H1 (cell line): ENCODE measurements at regions not wholly inside any gene's neighbourhood (a gene's known extent, or its start where the extent isn't known, plus 50 kb on each side); places are given as distances from the start of the nearest gene placed in this dataset.

Experiments used
- CTCF ChIA-PET: fragments of 300-600 bp; sonication (Branson Sonifier 250); formaldehyde crosslinking; loops from one replicate; lab custom pipeline; 2021; ENCODE audit not compliant: partially characterized antibody; lab: Charles Lee
- POLR2A ChIA-PET: fragments of 300-600 bp; sonication (Branson Sonifier 250); formaldehyde crosslinking; loops from one replicate; lab custom pipeline; 2021; ENCODE audit warnings: inconsistent platforms; ENCODE audit not compliant: partially characterized antibody; lab: Charles Lee
- DNase-seq, 2 experiments: peaks; one replicate each; pipeline versions ENCODE4 v3.0.0 to v3.0.0-alpha.2; 2010 to 2022; ENCODE audit warnings: low spot score in 2 of 2, low read depth in 1 of 2, mixed read lengths in 1 of 2
- FAIRE-seq: peaks from 2 replicates; lab custom pipeline; 2011; peaks lifted over from hg19 to GRCh38; lab: Jason Lieb, UNC
- H2AFZ ChIP-seq: 2 replicates; pipeline ENCODE4 v1.8.1; 2012; ENCODE audit warnings: low read length, inconsistent platforms
- H2AK5ac ChIP-seq: 2 replicates; pipeline ENCODE4 v1.6.1; 2013; ENCODE audit warnings: low read depth, low read length
- H2BK120ac ChIP-seq: replicated peaks from 2 replicates; pipeline ENCODE3; 2013; ENCODE audit warnings: low read depth, low read length, inconsistent platforms
- H2BK12ac ChIP-seq: 2 replicates; pipeline ENCODE4 v1.6.1; 2013; ENCODE audit warnings: low read depth, low read length
- H2BK15ac ChIP-seq: 2 replicates; pipeline ENCODE4 v1.6.1; 2013; ENCODE audit warnings: low read length
- H2BK20ac ChIP-seq: 2 replicates; pipeline ENCODE4 v1.6.1; 2013; ENCODE audit warnings: low read length
- H2BK5ac ChIP-seq: 2 replicates; pipeline ENCODE4 v1.6.1; 2013; ENCODE audit warnings: low read depth, low read length
- H3K14ac ChIP-seq: 2 replicates; pipeline ENCODE4 v1.6.1; 2013; ENCODE audit warnings: inconsistent platforms; ENCODE audit not compliant: insufficient read length
- H3K18ac ChIP-seq: 2 replicates; pipeline ENCODE4 v1.6.1; 2013; ENCODE audit warnings: low read length; ENCODE audit errors: extremely low read depth
- H3K23ac ChIP-seq: 2 replicates; pipeline ENCODE4 v1.6.1; 2013; ENCODE audit warnings: inconsistent platforms; ENCODE audit not compliant: insufficient read length
- H3K23me2 ChIP-seq: 2 replicates; pipeline ENCODE4 v1.6.1; 2013; ENCODE audit warnings: low read depth, low read length
- H3K27ac ChIP-seq: 2 replicates; pipeline ENCODE4 v1.6.1; 2011; ENCODE audit warnings: low read depth, low read length, inconsistent platforms
- H3K27me3 ChIP-seq, 4 experiments: replicated peaks in 1 of 4; 1 replicate in 1 of 4; 2 replicates in 3 of 4; pipeline versions ENCODE4 v1.6.1 to v1.8.1; 2011 to 2013; ENCODE audit warnings: low read length in 3 of 4, mild to moderate bottlenecking in 3 of 4, inconsistent platforms in 2 of 4, mixed read lengths in 2 of 4, moderate library complexity in 1 of 4; ENCODE audit not compliant: control insufficient read depth in 3 of 4, insufficient read depth in 3 of 4; ENCODE audit errors: extremely low read depth in 1 of 4
- H3K36me3 ChIP-seq, 4 experiments: 2 replicates each; pipeline versions ENCODE4 v1.6.1 to v1.8.1; 2011 to 2013; ENCODE audit warnings: mild to moderate bottlenecking in 4 of 4, low read length in 3 of 4, moderate library complexity in 2 of 4, control low read depth in 1 of 4, inconsistent platforms in 1 of 4; ENCODE audit not compliant: insufficient read depth in 4 of 4, control insufficient read depth in 2 of 4
- H3K4ac ChIP-seq: replicated peaks from 2 replicates; pipeline ENCODE3; 2013; ENCODE audit warnings: low read length, low read depth, mixed read lengths, inconsistent platforms; ENCODE audit not compliant: insufficient read length
- H3K4me1 ChIP-seq, 4 experiments: replicated peaks in 1 of 4; 1 replicate in 1 of 4; 2 replicates in 3 of 4; pipeline versions ENCODE4 v1.6.1 to v1.8.1; 2011 to 2013; ENCODE audit warnings: low read length in 3 of 4, inconsistent platforms in 2 of 4, mixed read lengths in 1 of 4; ENCODE audit not compliant: insufficient read depth in 4 of 4, control insufficient read depth in 3 of 4
- H3K4me2 ChIP-seq, 2 experiments: 2 replicates each; pipeline versions ENCODE4 v1.6.1 to v1.8.1; 2011 to 2013; ENCODE audit warnings: low read depth in 2 of 2, low read length in 2 of 2, control low read depth in 1 of 2, inconsistent platforms in 1 of 2, mild to moderate bottlenecking in 1 of 2; ENCODE audit not compliant: insufficient read depth in 1 of 2
- H3K4me3 ChIP-seq, 4 experiments: fragments of 200-600, 300-600 bp in 1 of 4; sonication (generic), shearing (Covaris generic), sonication (Bioruptor Twin) in 1 of 4; 2 replicates each; pipeline versions ENCODE4 v1.5.1 to v1.8.1; 2011 to 2016; ENCODE audit warnings: low read length in 4 of 4, low read depth in 3 of 4, control low read depth in 2 of 4, inconsistent platforms in 2 of 4, mild to moderate bottlenecking in 2 of 4, mixed read lengths in 1 of 4, moderate library complexity in 1 of 4; ENCODE audit not compliant: insufficient read depth in 2 of 4; ENCODE audit errors: extremely low read depth in 1 of 4
- H3K56ac ChIP-seq: replicated peaks from 2 replicates; pipeline ENCODE3; 2013; ENCODE audit warnings: low read depth, mild to moderate bottlenecking, mixed read lengths, low read length, inconsistent platforms; ENCODE audit not compliant: insufficient read length
- H3K79me1 ChIP-seq: 2 replicates; pipeline ENCODE4 v1.6.1; 2013; ENCODE audit warnings: low read depth, low read length, control low read depth
- H3K79me2 ChIP-seq, 2 experiments: 2 replicates each; pipeline versions ENCODE4 v1.6.1 to v1.8.1; 2012 to 2013; ENCODE audit warnings: low read length in 2 of 2, mild to moderate bottlenecking in 2 of 2, inconsistent platforms in 1 of 2; ENCODE audit not compliant: insufficient read depth in 2 of 2, control insufficient read depth in 1 of 2
- H3K9ac ChIP-seq, 4 experiments: replicated peaks in 1 of 4; 1 replicate in 1 of 4; 2 replicates in 3 of 4; pipeline versions ENCODE4 v1.6.1 to v1.8.1; 2011 to 2013; ENCODE audit warnings: low read depth in 3 of 4, low read length in 3 of 4, control low read depth in 2 of 4, mild to moderate bottlenecking in 2 of 4, moderate library complexity in 2 of 4, inconsistent platforms in 1 of 4; ENCODE audit errors: extremely low read depth in 1 of 4
- H3K9me3 ChIP-seq, 2 experiments: 2 replicates each; pipeline versions ENCODE4 v1.6.1 to v1.8.1; 2012 to 2013; ENCODE audit warnings: mild to moderate bottlenecking in 2 of 2, moderate library complexity in 2 of 2, control low read depth in 1 of 2, inconsistent platforms in 1 of 2, low read depth in 1 of 2, low read length in 1 of 2, mixed read lengths in 1 of 2; ENCODE audit not compliant: insufficient read depth in 2 of 2
- H4K20me1 ChIP-seq, 2 experiments: replicated peaks in 1 of 2; 2 replicates each; pipeline versions ENCODE3 to v1.8.1; 2011 to 2013; ENCODE audit warnings: inconsistent platforms in 2 of 2, low read length in 2 of 2, mild to moderate bottlenecking in 1 of 2; ENCODE audit not compliant: insufficient read depth in 2 of 2, control insufficient read depth in 1 of 2
- H4K5ac ChIP-seq: 2 replicates; pipeline ENCODE4 v1.6.1; 2013; ENCODE audit warnings: low read length, low read depth, mixed read lengths, inconsistent platforms; ENCODE audit not compliant: insufficient read length
- H4K8ac ChIP-seq: 2 replicates; pipeline ENCODE4 v1.8.0; 2013; ENCODE audit warnings: mild to moderate bottlenecking, moderate library complexity, low read length, inconsistent platforms; ENCODE audit not compliant: insufficient read depth; ENCODE audit errors: extremely low read depth
- H4K91ac ChIP-seq: replicated peaks from 2 replicates; pipeline ENCODE3; 2013; ENCODE audit warnings: low read length, mixed read lengths, inconsistent platforms; ENCODE audit not compliant: insufficient read length
- ASH2L ChIP-seq: fragments of 200-600, 300-600 bp; sonication (generic); IDR thresholded peaks from one replicate; pipeline ENCODE4 v1.7.1; 2017; ENCODE audit warnings: low read length
- BACH1 ChIP-seq: IDR thresholded peaks from 2 replicates; pipeline ENCODE4 v1.6.1; 2012; ENCODE audit warnings: low read length, improper control_type of control experiment
- BCL11A ChIP-seq, 2 experiments: IDR thresholded peaks; one replicate each; pipeline ENCODE4 v1.6.1; 2011; ENCODE audit warnings: low read depth in 2 of 2, low read length in 2 of 2, mild to moderate bottlenecking in 2 of 2
- CHD1 ChIP-seq: IDR thresholded peaks from 2 replicates; pipeline ENCODE4 v1.6.1; 2012; ENCODE audit warnings: low read depth, low read length, improper control_type of control experiment
- CHD2 ChIP-seq: IDR thresholded peaks from 2 replicates; pipeline ENCODE4 v1.6.1; 2012; ENCODE audit warnings: low read length, improper control_type of control experiment
- KDM4A ChIP-seq: IDR thresholded peaks from one replicate; pipeline ENCODE4 v1.7.1; 2012; ENCODE audit warnings: low read depth, mild to moderate bottlenecking, moderate library complexity, low read length, inconsistent platforms; ENCODE audit not compliant: severe bottlenecking
- NANOG ChIP-seq: IDR thresholded peaks from 2 replicates; pipeline ENCODE4 v1.6.1; 2011; ENCODE audit warnings: low read length, low read depth, mild to moderate bottlenecking, inconsistent platforms; ENCODE audit not compliant: insufficient read depth, poor library complexity, severe bottlenecking
- RFX5 ChIP-seq: IDR thresholded peaks from 2 replicates; pipeline ENCODE4 v1.6.1; 2011; ENCODE audit warnings: low read depth, low read length, improper control_type of control experiment, borderline replicate concordance
- SAP30 ChIP-seq: fragments of 300-600 bp; sonication (generic); IDR thresholded peaks from 2 replicates; pipeline ENCODE4 v1.7.1; 2012; ENCODE audit warnings: low read length, moderate library complexity, mild to moderate bottlenecking, inconsistent platforms; ENCODE audit not compliant: insufficient read depth, insufficient replicate concordance
- SIRT6 ChIP-seq: IDR thresholded peaks from one replicate; pipeline ENCODE4 v1.7.1; 2012; ENCODE audit warnings: low read length, inconsistent platforms
- SUZ12 ChIP-seq: fragments of 200-600 bp; sonication (generic); IDR thresholded peaks from 2 replicates; pipeline ENCODE4 v1.6.1; 2012; ENCODE audit warnings: mild to moderate bottlenecking, inconsistent platforms, low read length, moderate library complexity, mixed read lengths
- TAF1 ChIP-seq: IDR thresholded peaks from 2 replicates; pipeline ENCODE4 v1.6.1; 2011; ENCODE audit warnings: mild to moderate bottlenecking, low read depth, low read length
- ZNF274 ChIP-seq: IDR thresholded peaks from 2 replicates; pipeline ENCODE4 v1.7.0; 2012; ENCODE audit warnings: low read length, borderline replicate concordance; ENCODE audit errors: extremely low read depth
- WGBS, 2 experiments: shearing (Covaris generic) in 1 of 2; methylation state at CpG; one replicate each; pipeline versions ENCODE4 v1.1.6 to v1.1.7; 2013 to 2015; ENCODE audit warnings: low lambda C conversion rate in 2 of 2, mixed read lengths in 2 of 2, inconsistent platforms in 1 of 2, low coverage in 1 of 2, missing lambda C conversion rate in 1 of 2; ENCODE audit not compliant: insufficient replicate concordance in 2 of 2, insufficient coverage in 1 of 2, insufficient read length in 1 of 2; ENCODE audit errors: extremely low coverage in 1 of 2, missing lambda C conversion rate in 1 of 2; 5-methylcytosine and 5-hydroxymethylcytosine counted together
- TF ChIP-seq, protein P1 (sequence below): IDR thresholded peaks from 2 replicates; pipeline ENCODE4 v1.6.1; 2011; ENCODE audit warnings: low read depth, mild to moderate bottlenecking, low read length; ENCODE audit not compliant: insufficient read depth

DNA sequence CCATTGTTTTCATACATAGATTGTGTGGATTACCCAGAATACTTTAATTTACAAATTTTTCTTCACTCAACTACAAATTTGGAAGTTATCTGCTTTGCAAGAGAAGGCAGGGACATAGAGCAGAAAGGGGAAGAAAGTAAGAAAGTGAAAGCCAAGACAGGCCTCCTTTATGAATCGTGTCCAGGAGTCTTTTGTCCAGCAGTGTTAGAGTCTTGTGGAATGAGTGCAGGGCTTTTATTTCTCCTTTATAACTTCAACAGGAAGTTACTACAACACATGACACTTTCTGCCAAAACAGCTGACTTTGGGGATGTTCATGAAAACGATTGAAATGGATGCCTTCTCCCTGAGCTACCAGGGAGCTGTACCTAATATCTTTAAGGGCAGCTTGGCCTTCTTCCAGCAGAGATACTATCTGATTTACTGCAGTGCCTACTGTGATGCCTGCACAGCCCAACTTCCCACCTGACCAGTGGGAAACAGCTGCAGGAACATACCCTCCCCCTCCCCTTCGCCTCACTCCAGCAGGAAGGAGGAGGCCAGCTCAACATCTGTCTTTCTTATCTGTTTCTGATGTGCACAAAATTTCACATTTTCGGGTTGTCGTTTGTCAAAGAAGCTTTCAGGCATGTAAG lies 557.7 kb upstream of the SLIT2 start:
- Histone ChIP-seq H3K23ac (no peak overlapping the region), H2BK20ac (no peak overlapping the region), H4K5ac (no peak overlapping the region), H4K8ac (no peak overlapping the region), H3K23me2 (no peaks in the 10 kb centered on the region), H3K27me3 (no peaks in the 10 kb centered on the region), H3K27ac (no peak overlapping the region), H3K56ac (no peak overlapping the region), H2BK120ac (no peak overlapping the region), H4K91ac (no peak overlapping the region), H3K79me2 (no peaks in the 10 kb centered on the region), H2BK12ac (no peak overlapping the region), H2BK5ac (no peak overlapping the region), H2AK5ac (no peak overlapping the region), H3K79me1 (no peaks in the 10 kb centered on the region), H2AFZ (peak overlapping the region; percentile 97), H3K4me3 (no peak overlapping the region), H3K4ac (no peak overlapping the region), H4K20me1 (no peaks in the 10 kb centered on the region), H3K9me3 (no peaks in the 10 kb centered on the region), H3K9ac (no peak overlapping the region), H3K4me1 (no peaks in the 10 kb centered on the region), H2BK15ac (no peak overlapping the region), H3K36me3 (no peaks in the 10 kb centered on the region), H3K4me2 (no peak overlapping the region), H3K18ac (no peak overlapping the region), H3K14ac (no peak overlapping the region)
- DNase-seq (no peak), FAIRE-seq (no peak)
- CTCF ChIA-PET: interaction anchor here (0.6 kb wide), 1 partner anchor 217 kb away, joined by 3 read pairs; no protein-coding TSS in a partner anchor
- POLR2A ChIA-PET: no interaction called here
- 80% methylated on average over 5 of the region's 5 CpGs; no CpG with 5 or more reads in 1 of the 2 experiments for WGBS, 2 experiments
- TF ChIP-seq, protein P1, sequence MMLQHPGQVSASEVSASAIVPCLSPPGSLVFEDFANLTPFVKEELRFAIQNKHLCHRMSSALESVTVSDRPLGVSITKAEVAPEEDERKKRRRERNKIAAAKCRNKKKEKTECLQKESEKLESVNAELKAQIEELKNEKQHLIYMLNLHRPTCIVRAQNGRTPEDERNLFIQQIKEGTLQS: no peak
- TF ChIP-seq ZNF274: no peak
- TF ChIP-seq RFX5: no peak
- TF ChIP-seq SUZ12: no peak
- TF ChIP-seq NANOG: no peak
- no peak for TF ChIP-seq BCL11A (IDR thresholded peaks at IDR 0.05; ENCODE audit: low read depth in 2 of 2, low read length in 2 of 2)
- TF ChIP-seq KDM4A: no peak
- no peak for TF ChIP-seq TAF1
- no peak for TF ChIP-seq SAP30
- TF ChIP-seq BACH1: no peak
- no peak for TF ChIP-seq CHD2
- TF ChIP-seq CHD1: no peak
- TF ChIP-seq SIRT6: no peak
- TF ChIP-seq ASH2L: no peak
